Vagina (tissue), 2 donors: ENCODE measurements at regions not wholly inside any gene's neighbourhood (a gene's known extent, or its start where the extent isn't known, plus 50 kb on each side); places are given as distances from the start of the nearest gene placed in this dataset.

Experiments
- DNase-seq, 2 donors: peaks; one replicate each; pipeline ENCODE4 v3.0.0-alpha.2; 2017; ENCODE audit errors: extremely low spot score in 2 of 2
- H3K27ac ChIP-seq: fragments of 200-600 bp; sonication (generic); one replicate; pipeline ENCODE4 v1.5.1; 2019
- H3K27me3 ChIP-seq: fragments of 200-600 bp; sonication (generic); one replicate; pipeline ENCODE4 v1.5.1; 2019
- H3K36me3 ChIP-seq, 2 donors: fragments of 200-600 bp; sonication (generic); one replicate each; pipeline ENCODE4 v1.5.1; 2017 to 2019
- H3K4me1 ChIP-seq: fragments of 200-600 bp; sonication (generic); one replicate; pipeline ENCODE4 v1.5.1; 2019
- H3K4me3 ChIP-seq, 2 donors: fragments of 200-600 bp; sonication (generic); 1 replicate in 1 of 2; 2 replicates in 1 of 2; pipeline ENCODE4 v1.5.1; 2016 to 2019
- H3K9me3 ChIP-seq: fragments of 200-600 bp; sonication (generic); one replicate; pipeline ENCODE4 v1.5.1; 2019
- POLR2A ChIP-seq, 2 donors: fragments of 450-650 bp; IDR thresholded peaks; one replicate each; pipeline ENCODE4 v1.6.1; 2017; ENCODE audit warnings: antibody characterized with exemption in 2 of 2, mild to moderate bottlenecking in 2 of 2, moderate library complexity in 2 of 2
- POLR2AphosphoS5 ChIP-seq, 2 donors: sonication (generic); formaldehyde crosslinking; IDR thresholded peaks; one replicate each; pipeline ENCODE4 v1.9.0; 2017; ENCODE audit warnings: antibody characterized with exemption in 2 of 2, mild to moderate bottlenecking in 2 of 2, low read depth in 1 of 2; ENCODE audit not compliant: insufficient read depth in 1 of 2
- intact Hi-C: fragments of 100-400 bp; cut with DNase I; formaldehyde crosslinking; loops from one replicate; pipeline ENCODE4 v1.15.1; 2023
- TF ChIP-seq, protein P1 (sequence below), 3 experiments: fragments of 450-650 bp in 2 of 3; fragments of 200-600 bp in 1 of 3; sonication (generic) in 1 of 3; IDR thresholded peaks; one replicate each; pipeline ENCODE4 v1.5.1; 2017 to 2019; ENCODE audit warnings: antibody characterized with exemption in 3 of 3, mild to moderate bottlenecking in 2 of 3, moderate library complexity in 2 of 3

DNA sequence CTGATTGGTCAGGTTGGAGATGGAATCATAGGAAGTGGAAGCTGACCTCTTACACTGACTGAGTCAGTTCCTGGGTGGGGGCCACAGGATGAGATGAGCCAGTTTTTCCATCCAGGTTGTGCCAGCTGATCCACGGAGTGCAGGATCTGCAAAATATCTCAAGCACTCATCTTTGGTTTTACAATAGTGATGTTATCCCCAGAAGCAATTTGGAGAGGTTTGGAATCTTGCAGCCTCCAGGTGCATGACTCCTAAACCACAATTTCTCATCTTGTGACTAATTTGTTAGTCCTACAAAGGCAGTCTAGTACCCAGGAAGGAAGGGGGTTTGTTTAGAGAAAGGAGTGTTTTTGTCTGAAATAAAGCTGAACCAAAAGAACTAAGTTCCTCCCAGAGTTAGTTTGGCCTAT lies 212.8 kb downstream of the SLITRK6 start:
- Histone ChIP-seq H3K27ac (no peak overlapping the region), H3K9me3 (no peaks in the 10 kb centered on the region), H3K27me3 (no peaks in the 10 kb centered on the region), H3K4me1 (no peaks in the 10 kb centered on the region), H3K4me3 (no peak overlapping the region), H3K36me3 (no peaks in the 10 kb centered on the region)
- DNase-seq: no peak
- intact Hi-C loops: no loop called here
- no peak for TF ChIP-seq POLR2AphosphoS5 (IDR thresholded peaks at IDR 0.05; ENCODE audit: insufficient read depth in 1 of 2, low read depth in 1 of 2)
- TF ChIP-seq, protein P1, sequence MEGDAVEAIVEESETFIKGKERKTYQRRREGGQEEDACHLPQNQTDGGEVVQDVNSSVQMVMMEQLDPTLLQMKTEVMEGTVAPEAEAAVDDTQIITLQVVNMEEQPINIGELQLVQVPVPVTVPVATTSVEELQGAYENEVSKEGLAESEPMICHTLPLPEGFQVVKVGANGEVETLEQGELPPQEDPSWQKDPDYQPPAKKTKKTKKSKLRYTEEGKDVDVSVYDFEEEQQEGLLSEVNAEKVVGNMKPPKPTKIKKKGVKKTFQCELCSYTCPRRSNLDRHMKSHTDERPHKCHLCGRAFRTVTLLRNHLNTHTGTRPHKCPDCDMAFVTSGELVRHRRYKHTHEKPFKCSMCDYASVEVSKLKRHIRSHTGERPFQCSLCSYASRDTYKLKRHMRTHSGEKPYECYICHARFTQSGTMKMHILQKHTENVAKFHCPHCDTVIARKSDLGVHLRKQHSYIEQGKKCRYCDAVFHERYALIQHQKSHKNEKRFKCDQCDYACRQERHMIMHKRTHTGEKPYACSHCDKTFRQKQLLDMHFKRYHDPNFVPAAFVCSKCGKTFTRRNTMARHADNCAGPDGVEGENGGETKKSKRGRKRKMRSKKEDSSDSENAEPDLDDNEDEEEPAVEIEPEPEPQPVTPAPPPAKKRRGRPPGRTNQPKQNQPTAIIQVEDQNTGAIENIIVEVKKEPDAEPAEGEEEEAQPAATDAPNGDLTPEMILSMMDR (IDR thresholded peaks at IDR 0.05): no peak
- no peak for TF ChIP-seq POLR2A (IDR thresholded peaks at IDR 0.05)

- Histone ChIP-seq H3K4me3 (no peak overlapping the region), H3K9me3 (no peaks in the 10 kb centered on the region), H3K36me3 (no peaks in the 10 kb centered on the region), H3K27me3 (no peaks in the 10 kb centered on the region), H3K27ac (no peak overlapping the region), H3K4me1 (no peaks in the 10 kb centered on the region)
- no peak for DNase-seq
- intact Hi-C loops: no loop called here
- TF ChIP-seq, protein P1 (IDR thresholded peaks at IDR 0.05): no peak
- no peak for TF ChIP-seq POLR2A (IDR thresholded peaks at IDR 0.05)
- TF ChIP-seq POLR2AphosphoS5 (IDR thresholded peaks at IDR 0.05; ENCODE audit: insufficient read depth in 1 of 2, low read depth in 1 of 2): no peak
Observed at GRCh38 chr13:85582890-85583289, 216.3 kb downstream of the SLITRK6 start.

DNA sequence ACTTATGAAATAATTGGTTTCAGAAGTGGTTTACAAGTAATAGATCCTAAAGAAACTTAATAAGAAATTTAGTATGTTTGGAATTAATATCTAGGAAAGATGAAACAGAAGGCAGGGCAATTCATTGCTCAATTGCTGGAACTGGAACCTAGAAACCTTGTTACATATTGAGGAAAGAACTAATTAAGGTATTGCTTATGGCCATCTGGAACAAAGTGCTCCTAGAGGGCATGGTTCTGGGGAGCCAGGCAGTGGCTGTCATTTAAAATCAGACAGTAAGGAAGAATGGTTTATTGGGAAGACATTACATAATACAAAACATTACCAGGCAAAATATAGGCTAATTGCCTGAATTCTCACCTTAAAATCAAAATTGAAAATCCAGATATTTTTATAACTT lies 224.1 kb downstream of the SLITRK6 start:
- no peak for DNase-seq
- no peaks in the 10 kb centered on the region for H3K27me3 ChIP-seq
- no peak overlapping the region for H3K27ac ChIP-seq
- no peak overlapping the region for H3K4me3 ChIP-seq
- no peaks in the 10 kb centered on the region for H3K36me3 ChIP-seq
- no peaks in the 10 kb centered on the region for H3K9me3 ChIP-seq
- intact Hi-C loops: no loop called here
- no peaks in the 10 kb centered on the region for H3K4me1 ChIP-seq
- TF ChIP-seq POLR2AphosphoS5 (IDR thresholded peaks at IDR 0.05; ENCODE audit: insufficient read depth in 1 of 2, low read depth in 1 of 2) (no peak), POLR2A (IDR thresholded peaks at IDR 0.05) (no peak)
- TF ChIP-seq, protein P1 (IDR thresholded peaks at IDR 0.05): no peak

DNA sequence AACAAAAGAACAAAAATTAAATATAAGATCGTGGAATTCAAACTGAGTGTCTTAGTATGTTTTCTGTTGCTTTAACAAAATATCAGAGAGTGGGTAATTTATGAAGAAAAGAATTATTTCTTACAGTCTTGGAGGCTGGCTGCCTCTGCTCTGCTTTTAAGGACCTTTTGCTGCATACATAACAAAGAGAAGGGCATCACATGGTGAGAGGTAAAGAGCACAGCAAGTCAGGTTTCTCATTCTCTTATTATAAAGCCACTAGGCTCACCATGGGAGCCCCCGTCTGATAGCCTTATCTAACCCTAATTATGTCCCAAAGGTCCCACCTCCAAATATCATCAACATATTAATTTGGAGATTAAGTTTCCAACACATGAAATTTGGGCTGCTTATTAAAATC lies 231.3 kb downstream of the SLITRK6 start:
- Histone ChIP-seq H3K36me3 (no peaks in the 10 kb centered on the region), H3K9me3 (no peaks in the 10 kb centered on the region), H3K4me3 (no peak overlapping the region), H3K4me1 (no peaks in the 10 kb centered on the region), H3K27ac (no peak overlapping the region), H3K27me3 (no peaks in the 10 kb centered on the region)
- no peak for DNase-seq
- intact Hi-C loops: no loop called here
- TF ChIP-seq POLR2AphosphoS5 (IDR thresholded peaks at IDR 0.05; ENCODE audit: insufficient read depth in 1 of 2, low read depth in 1 of 2): no peak

DNA sequence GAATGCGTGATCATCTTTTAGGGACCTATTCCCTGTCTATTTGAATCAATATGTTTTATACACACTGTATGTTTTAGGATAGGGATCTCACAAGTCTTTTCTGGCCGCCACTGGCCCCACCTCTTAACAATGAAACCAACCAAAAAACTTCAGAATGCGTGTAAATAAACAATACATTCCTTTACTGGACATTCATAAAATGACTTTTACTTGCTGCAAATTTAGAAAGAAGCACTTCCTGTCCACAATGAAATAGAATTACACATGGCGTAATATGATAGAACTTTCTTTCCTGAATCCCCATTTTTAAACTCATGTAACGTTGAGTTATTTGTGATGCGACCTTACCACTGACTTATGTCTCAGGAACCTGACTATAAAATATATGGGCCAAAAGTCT lies 233.6 kb downstream of the SLITRK6 start:
- no peak overlapping the region for H3K4me3 ChIP-seq
- H3K27me3 ChIP-seq: no peaks in the 10 kb centered on the region
- H3K27ac ChIP-seq: no peak overlapping the region
- no peaks in the 10 kb centered on the region for H3K36me3 ChIP-seq
- no peaks in the 10 kb centered on the region for H3K9me3 ChIP-seq
- DNase-seq: no peak
- no peaks in the 10 kb centered on the region for H3K4me1 ChIP-seq
- TF ChIP-seq POLR2AphosphoS5 (IDR thresholded peaks at IDR 0.05; ENCODE audit: insufficient read depth in 1 of 2, low read depth in 1 of 2) (no peak), POLR2A (IDR thresholded peaks at IDR 0.05) (no peak)
- TF ChIP-seq, protein P1 (IDR thresholded peaks at IDR 0.05): no peak
- intact Hi-C loops: no loop called here

- TF ChIP-seq POLR2AphosphoS5 (IDR thresholded peaks at IDR 0.05; ENCODE audit: insufficient read depth in 1 of 2, low read depth in 1 of 2) (no peak), POLR2A (IDR thresholded peaks at IDR 0.05) (no peak)
- TF ChIP-seq, protein P1 (IDR thresholded peaks at IDR 0.05): no peak
- no peak overlapping the region for H3K27ac ChIP-seq
- DNase-seq: no peak
- no peaks in the 10 kb centered on the region for H3K4me1 ChIP-seq
- H3K36me3 ChIP-seq: no peaks in the 10 kb centered on the region
- H3K9me3 ChIP-seq: no peaks in the 10 kb centered on the region
- intact Hi-C loops: no loop called here
- H3K4me3 ChIP-seq: no peak overlapping the region
- no peaks in the 10 kb centered on the region for H3K27me3 ChIP-seq
Observed at GRCh38 chr13:85564598-85564997, 234.6 kb downstream of the SLITRK6 start.
